ENCODE measurements at regions not wholly inside any gene's neighbourhood (a gene's known extent, or its start where the extent isn't known, plus 50 kb on each side); places are given as distances from the start of the nearest gene placed in this dataset.

GRCh38 chr22:34434371-34434770, 514.1 kb upstream of the LARGE1 start:
- Histone ChIP-seq H3K4me3 (no peak overlapping the region), H3K4me1 (no peaks in the 10 kb centered on the region), H3K27me3 (no peaks in the 10 kb centered on the region), H3K27ac (no peak overlapping the region), H3K9me3 (no peaks in the 10 kb centered on the region), H3K36me3 (no peaks in the 10 kb centered on the region)
- no peak for DNase-seq (ENCODE audit: low spot score)
- TF ChIP-seq, protein P1, sequence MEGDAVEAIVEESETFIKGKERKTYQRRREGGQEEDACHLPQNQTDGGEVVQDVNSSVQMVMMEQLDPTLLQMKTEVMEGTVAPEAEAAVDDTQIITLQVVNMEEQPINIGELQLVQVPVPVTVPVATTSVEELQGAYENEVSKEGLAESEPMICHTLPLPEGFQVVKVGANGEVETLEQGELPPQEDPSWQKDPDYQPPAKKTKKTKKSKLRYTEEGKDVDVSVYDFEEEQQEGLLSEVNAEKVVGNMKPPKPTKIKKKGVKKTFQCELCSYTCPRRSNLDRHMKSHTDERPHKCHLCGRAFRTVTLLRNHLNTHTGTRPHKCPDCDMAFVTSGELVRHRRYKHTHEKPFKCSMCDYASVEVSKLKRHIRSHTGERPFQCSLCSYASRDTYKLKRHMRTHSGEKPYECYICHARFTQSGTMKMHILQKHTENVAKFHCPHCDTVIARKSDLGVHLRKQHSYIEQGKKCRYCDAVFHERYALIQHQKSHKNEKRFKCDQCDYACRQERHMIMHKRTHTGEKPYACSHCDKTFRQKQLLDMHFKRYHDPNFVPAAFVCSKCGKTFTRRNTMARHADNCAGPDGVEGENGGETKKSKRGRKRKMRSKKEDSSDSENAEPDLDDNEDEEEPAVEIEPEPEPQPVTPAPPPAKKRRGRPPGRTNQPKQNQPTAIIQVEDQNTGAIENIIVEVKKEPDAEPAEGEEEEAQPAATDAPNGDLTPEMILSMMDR (IDR thresholded peaks at IDR 0.05) = no peak

DNA sequence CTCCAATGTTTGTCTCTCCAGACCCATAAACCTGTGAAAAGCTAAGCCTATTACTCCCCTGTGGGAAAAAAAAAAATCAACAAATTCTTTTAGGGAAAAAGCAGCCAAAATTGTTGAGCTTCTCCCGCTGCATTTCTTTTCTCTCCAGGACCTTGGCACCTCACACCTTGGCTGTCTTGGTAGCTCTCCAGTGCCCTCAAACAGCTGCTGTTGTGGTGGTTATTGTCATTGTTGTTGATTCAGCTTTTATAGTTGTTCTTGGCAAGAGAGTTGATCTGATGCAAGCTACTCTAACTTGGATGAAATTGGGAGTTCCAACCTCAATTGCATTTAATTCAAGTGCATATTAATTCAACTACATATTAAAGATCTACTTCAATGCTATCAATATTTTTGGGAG, 516.9 kb upstream of the LARGE1 start:
- TF ChIP-seq, protein P1 (IDR thresholded peaks at IDR 0.05) = no peak

DNA sequence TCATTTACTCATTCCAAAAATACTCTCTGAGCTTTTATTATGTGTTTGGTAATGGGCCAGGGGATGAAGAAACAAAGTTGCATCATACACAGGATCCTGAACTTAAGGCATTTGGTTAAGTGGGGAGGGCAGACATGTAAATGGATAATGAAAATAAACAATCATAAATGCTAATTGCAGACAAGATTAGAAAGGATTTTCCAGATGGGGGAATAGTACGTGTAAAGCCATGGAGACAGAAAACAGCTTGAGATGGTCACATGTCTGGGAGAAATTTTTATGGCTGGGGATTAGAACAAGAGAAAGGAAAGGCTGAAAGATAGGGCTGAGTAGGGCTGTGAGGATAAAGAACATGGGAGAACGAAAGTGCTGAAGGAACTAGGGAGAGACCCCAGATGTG, 534.3 kb upstream of the LARGE1 start:
- no peaks in the 10 kb centered on the region for H3K9me3 ChIP-seq
- H3K36me3 ChIP-seq = no peaks in the 10 kb centered on the region
- TF ChIP-seq, protein P1 (IDR thresholded peaks at IDR 0.05) = no peak
- H3K27me3 ChIP-seq = no peaks in the 10 kb centered on the region
- H3K27ac ChIP-seq = no peak overlapping the region
- H3K4me3 ChIP-seq = no peak overlapping the region
- DNase-seq (ENCODE audit: low spot score) = no peak
- H3K4me1 ChIP-seq = no peaks in the 10 kb centered on the region

More for the DNA sequence above, 516.9 kb upstream of the LARGE1 start:
- Histone ChIP-seq H3K9me3 (no peaks in the 10 kb centered on the region), H3K27ac (no peak overlapping the region), H3K4me1 (no peaks in the 10 kb centered on the region), H3K36me3 (no peaks in the 10 kb centered on the region), H3K27me3 (no peaks in the 10 kb centered on the region), H3K4me3 (no peak overlapping the region)
- DNase-seq (ENCODE audit: low spot score) = no peak

- DNase-seq (ENCODE audit: low spot score) = no peak
- Histone ChIP-seq H3K27me3 (no peaks in the 10 kb centered on the region), H3K4me1 (no peaks in the 10 kb centered on the region), H3K4me3 (no peak overlapping the region), H3K9me3 (no peaks in the 10 kb centered on the region), H3K27ac (no peak overlapping the region), H3K36me3 (no peaks in the 10 kb centered on the region)
- TF ChIP-seq, protein P1 (IDR thresholded peaks at IDR 0.05) = no peak
Observed at GRCh38 chr22:34462795-34463194, 542.5 kb upstream of the LARGE1 start.

- no peak overlapping the region for H3K4me3 ChIP-seq
- H3K27ac ChIP-seq = no peak overlapping the region
- no peak for DNase-seq (ENCODE audit: low spot score)
- no peaks in the 10 kb centered on the region for H3K27me3 ChIP-seq
- TF ChIP-seq, protein P1 (IDR thresholded peaks at IDR 0.05) = no peak
- no peaks in the 10 kb centered on the region for H3K36me3 ChIP-seq
- peaks cover 0 to 9% of the 10 kb centered on the region in 2 donors for H3K9me3 ChIP-seq
- H3K4me1 ChIP-seq = no peaks in the 10 kb centered on the region
Observed at GRCh38 chr22:34475886-34476285, 555.6 kb upstream of the LARGE1 start.

DNA sequence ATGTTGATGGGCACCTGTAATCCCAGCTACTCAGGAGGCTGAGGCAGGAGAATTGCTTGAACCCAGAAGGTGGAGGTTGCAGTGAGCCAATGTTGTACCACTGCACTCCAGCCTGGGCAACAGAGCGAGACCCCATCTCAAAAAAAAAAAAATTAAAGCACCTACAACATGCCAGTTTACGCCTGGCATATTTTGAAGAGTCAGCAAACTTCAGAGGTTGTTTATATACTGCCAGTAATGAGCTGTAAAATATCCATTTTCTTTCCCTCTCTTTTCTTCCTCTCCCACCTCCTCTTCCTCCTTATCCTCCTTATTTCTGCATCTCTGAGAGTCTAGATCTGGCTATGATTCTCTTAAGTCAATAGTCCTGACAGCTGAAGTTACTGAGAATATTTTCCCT, 556.5 kb upstream of the LARGE1 start:
- TF ChIP-seq, protein P1 (IDR thresholded peaks at IDR 0.05) = no peak
- Histone ChIP-seq H3K27ac (no peak overlapping the region), H3K36me3 (no peaks in the 10 kb centered on the region), H3K4me1 (no peaks in the 10 kb centered on the region), H3K4me3 (no peak overlapping the region), H3K27me3 (no peaks in the 10 kb centered on the region), H3K9me3 (peaks cover 0 to 16% of the 10 kb centered on the region in 2 donors)
- no peak for DNase-seq (ENCODE audit: low spot score)

Data from right atrium auricular region (tissue), 2 donors.